MM.1S (cell line): ENCODE measurements at regions not wholly inside any gene's neighbourhood (a gene's known extent, or its start where the extent isn't known, plus 50 kb on each side); places are given as distances from the start of the nearest gene placed in this dataset.

Experiments used
- DNase-seq: peaks from one replicate; pipeline ENCODE4 v3.0.0-alpha.2; 2015
- H2AFZ ChIP-seq: fragments of 300-600 bp; sonication (generic); 2 replicates; pipeline ENCODE4 v1.6.0; 2016; ENCODE audit warnings: antibody characterized with exemption, low read length
- H3F3A ChIP-seq: fragments of 300-600 bp; sonication (generic); 2 replicates; pipeline ENCODE4 v1.6.1; 2016; ENCODE audit warnings: mild to moderate bottlenecking, antibody characterized with exemption, low read length, moderate library complexity, mixed read lengths; ENCODE audit not compliant: insufficient read depth
- H3K27ac ChIP-seq: fragments of 300-600 bp; sonication (generic); 2 replicates; pipeline ENCODE4 v1.5.1; 2016; ENCODE audit warnings: mild to moderate bottlenecking, low read length
- H3K27me3 ChIP-seq: fragments of 300-600 bp; sonication (generic); replicated peaks from 2 replicates; pipeline ENCODE4 v1.6.0; 2016; ENCODE audit warnings: low read length; ENCODE audit not compliant: insufficient read depth
- H3K36me3 ChIP-seq: fragments of 300-600 bp; sonication (generic); replicated peaks from 2 replicates; pipeline ENCODE4 v1.6.1; 2016; ENCODE audit warnings: mild to moderate bottlenecking, low read length, mixed read lengths; ENCODE audit not compliant: insufficient read depth
- H3K4me1 ChIP-seq: fragments of 300-600 bp; sonication (generic); 2 replicates; pipeline ENCODE4 v1.6.1; 2016; ENCODE audit warnings: low read length, mixed read lengths
- H3K4me2 ChIP-seq: fragments of 300-600 bp; sonication (generic); 2 replicates; pipeline ENCODE4 v1.6.0; 2016; ENCODE audit warnings: low read depth, low read length
- H3K4me3 ChIP-seq: fragments of 300-600 bp; sonication (generic); 2 replicates; pipeline ENCODE4 v1.5.1; 2016; ENCODE audit warnings: low read length, mixed read lengths
- H3K79me2 ChIP-seq: fragments of 300-600 bp; sonication (generic); 2 replicates; pipeline ENCODE4 v1.6.1; 2016; ENCODE audit warnings: mixed run types, low read length, mixed read lengths
- H3K9ac ChIP-seq: fragments of 300-600 bp; sonication (generic); 2 replicates; pipeline ENCODE4 v1.6.1; 2016; ENCODE audit warnings: low read length, mixed read lengths
- H3K9me2 ChIP-seq: fragments of 300-600 bp; sonication (generic); replicated peaks from 2 replicates; pipeline ENCODE4 v1.6.1; 2016; ENCODE audit warnings: mild to moderate bottlenecking, low read length, mixed read lengths; ENCODE audit not compliant: insufficient read depth
- H3K9me3 ChIP-seq: fragments of 300-600 bp; sonication (generic); replicated peaks from 2 replicates; pipeline ENCODE4 v1.6.1; 2016; ENCODE audit warnings: mild to moderate bottlenecking, low read length, mixed read lengths; ENCODE audit not compliant: insufficient read depth
- H4K20me1 ChIP-seq: fragments of 300-600 bp; sonication (generic); 2 replicates; pipeline ENCODE4 v1.6.1; 2016; ENCODE audit warnings: mild to moderate bottlenecking, low read length, moderate library complexity, mixed read lengths; ENCODE audit not compliant: insufficient read depth
- EZH2 ChIP-seq: fragments of 300-600 bp; sonication (generic); optimal IDR thresholded peaks from 2 replicates; pipeline ENCODE3; 2017; ENCODE audit warnings: low read depth, mild to moderate bottlenecking, antibody characterized with exemption, low read length, mixed read lengths
- EZH2phosphoT487 ChIP-seq: fragments of 300-600 bp; sonication (generic); IDR thresholded peaks from 2 replicates; pipeline ENCODE4 v1.6.1; 2018; ENCODE audit warnings: antibody characterized with exemption, low read length
- TF ChIP-seq, protein P1 (sequence below): fragments of 300-600 bp; sonication (generic); IDR thresholded peaks from 2 replicates; pipeline ENCODE4 v1.5.1; 2016; ENCODE audit warnings: antibody characterized with exemption, low read length, mixed read lengths

DNA sequence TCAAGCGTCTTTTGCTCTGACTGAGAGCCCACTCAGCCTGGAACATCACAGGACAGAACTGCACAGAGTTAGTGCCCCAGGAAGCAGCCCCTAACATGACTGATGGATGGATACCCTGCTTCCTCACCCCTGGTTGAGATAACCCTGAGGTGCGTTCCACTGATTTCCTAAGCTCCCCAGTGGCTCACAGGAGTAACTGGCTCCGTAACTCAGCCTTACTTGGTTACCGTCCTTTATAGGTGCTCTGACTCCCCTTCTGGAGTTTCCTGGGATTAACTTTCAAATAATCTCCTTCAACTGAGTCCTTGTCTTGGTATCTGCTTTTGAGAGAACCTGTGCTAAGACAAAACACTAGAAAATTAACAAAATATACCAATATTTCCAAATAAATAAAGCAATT, 449.5 kb downstream of the AGTPBP1 start:
- no peak overlapping the region for H3K4me3 ChIP-seq
- H3K9ac ChIP-seq: no peak overlapping the region
- no peak overlapping the region for H3K27ac ChIP-seq
- no peaks in the 10 kb centered on the region for H3K9me3 ChIP-seq
- no peaks in the 10 kb centered on the region for H3K27me3 ChIP-seq
- no peak overlapping the region for H2AFZ ChIP-seq
- no peak overlapping the region for H3K4me2 ChIP-seq
- no peaks in the 10 kb centered on the region for H3K4me1 ChIP-seq
- DNase-seq: no peak
- TF ChIP-seq EZH2: no peak
- TF ChIP-seq EZH2phosphoT487: no peak
- TF ChIP-seq, protein P1, sequence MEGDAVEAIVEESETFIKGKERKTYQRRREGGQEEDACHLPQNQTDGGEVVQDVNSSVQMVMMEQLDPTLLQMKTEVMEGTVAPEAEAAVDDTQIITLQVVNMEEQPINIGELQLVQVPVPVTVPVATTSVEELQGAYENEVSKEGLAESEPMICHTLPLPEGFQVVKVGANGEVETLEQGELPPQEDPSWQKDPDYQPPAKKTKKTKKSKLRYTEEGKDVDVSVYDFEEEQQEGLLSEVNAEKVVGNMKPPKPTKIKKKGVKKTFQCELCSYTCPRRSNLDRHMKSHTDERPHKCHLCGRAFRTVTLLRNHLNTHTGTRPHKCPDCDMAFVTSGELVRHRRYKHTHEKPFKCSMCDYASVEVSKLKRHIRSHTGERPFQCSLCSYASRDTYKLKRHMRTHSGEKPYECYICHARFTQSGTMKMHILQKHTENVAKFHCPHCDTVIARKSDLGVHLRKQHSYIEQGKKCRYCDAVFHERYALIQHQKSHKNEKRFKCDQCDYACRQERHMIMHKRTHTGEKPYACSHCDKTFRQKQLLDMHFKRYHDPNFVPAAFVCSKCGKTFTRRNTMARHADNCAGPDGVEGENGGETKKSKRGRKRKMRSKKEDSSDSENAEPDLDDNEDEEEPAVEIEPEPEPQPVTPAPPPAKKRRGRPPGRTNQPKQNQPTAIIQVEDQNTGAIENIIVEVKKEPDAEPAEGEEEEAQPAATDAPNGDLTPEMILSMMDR: no peak
- H3K9me2 ChIP-seq: no peaks in the 10 kb centered on the region
- H3K36me3 ChIP-seq: no peaks in the 10 kb centered on the region
- H3F3A ChIP-seq: no peaks in the 10 kb centered on the region
- no peaks in the 10 kb centered on the region for H4K20me1 ChIP-seq
- no peaks in the 10 kb centered on the region for H3K79me2 ChIP-seq

GRCh38 chr9:85291266-85291665, 450.5 kb downstream of the AGTPBP1 start:
- Histone ChIP-seq H3K27me3 (no peaks in the 10 kb centered on the region), H2AFZ (no peak overlapping the region), H3K79me2 (no peaks in the 10 kb centered on the region), H3K36me3 (no peaks in the 10 kb centered on the region), H3F3A (no peaks in the 10 kb centered on the region), H3K4me2 (no peak overlapping the region), H3K4me1 (no peaks in the 10 kb centered on the region), H3K9me2 (no peaks in the 10 kb centered on the region), H4K20me1 (no peaks in the 10 kb centered on the region), H3K27ac (no peak overlapping the region), H3K4me3 (no peak overlapping the region), H3K9me3 (no peaks in the 10 kb centered on the region), H3K9ac (no peak overlapping the region)
- DNase-seq: no peak
- TF ChIP-seq EZH2: no peak
- TF ChIP-seq EZH2phosphoT487: no peak
- TF ChIP-seq, protein P1: no peak

GRCh38 chr9:85290019-85290418, 451.7 kb downstream of the AGTPBP1 start:
- Histone ChIP-seq H3K4me3 (no peak overlapping the region), H3F3A (no peaks in the 10 kb centered on the region), H3K27me3 (no peaks in the 10 kb centered on the region), H4K20me1 (no peaks in the 10 kb centered on the region), H3K79me2 (no peaks in the 10 kb centered on the region), H3K9ac (no peak overlapping the region), H3K4me2 (no peak overlapping the region), H3K36me3 (no peaks in the 10 kb centered on the region), H2AFZ (no peak overlapping the region), H3K27ac (no peak overlapping the region), H3K9me2 (no peaks in the 10 kb centered on the region), H3K9me3 (no peaks in the 10 kb centered on the region), H3K4me1 (no peaks in the 10 kb centered on the region)
- no peak for DNase-seq
- TF ChIP-seq, protein P1: no peak
- TF ChIP-seq EZH2 (no peak), EZH2phosphoT487 (no peak)

DNA sequence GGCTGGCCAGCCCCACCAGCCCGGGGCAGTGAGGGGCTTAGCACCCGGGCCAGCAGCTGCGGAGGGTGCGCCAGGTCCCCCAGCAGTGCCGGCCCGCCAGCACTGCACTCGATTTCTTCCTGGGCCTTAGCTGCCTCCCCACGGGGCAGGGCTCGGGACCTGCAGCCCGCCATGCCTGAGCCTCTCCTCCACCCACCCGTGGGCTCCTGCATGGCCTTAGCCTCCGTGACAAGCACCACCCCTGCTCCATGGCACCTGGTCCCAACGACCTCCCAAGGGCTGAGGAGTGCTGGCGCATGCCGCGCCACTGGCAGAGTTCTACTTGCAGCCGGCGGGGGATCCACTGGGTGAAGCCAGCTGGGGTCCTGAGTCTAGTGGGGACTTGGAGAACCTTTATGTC, 452.6 kb downstream of the AGTPBP1 start:
- Histone ChIP-seq H3K36me3 (no peaks in the 10 kb centered on the region), H3K27ac (no peak overlapping the region), H3K4me2 (no peak overlapping the region), H3K4me1 (no peaks in the 10 kb centered on the region), H3K27me3 (no peaks in the 10 kb centered on the region), H3K9me2 (no peaks in the 10 kb centered on the region), H3K4me3 (no peak overlapping the region), H3K9ac (no peak overlapping the region), H3K79me2 (no peaks in the 10 kb centered on the region), H3F3A (no peaks in the 10 kb centered on the region), H3K9me3 (no peaks in the 10 kb centered on the region), H4K20me1 (no peaks in the 10 kb centered on the region), H2AFZ (no peak overlapping the region)
- TF ChIP-seq EZH2 (no peak), EZH2phosphoT487 (no peak)
- TF ChIP-seq, protein P1: no peak
- DNase-seq: no peak
